ENCODE measurements at regions not wholly inside any gene's neighbourhood (a gene's known extent, or its start where the extent isn't known, plus 50 kb on each side); places are given as distances from the start of the nearest gene placed in this dataset.

- no peak for DNase-seq
- Histone ChIP-seq H3K4me3 (ENCODE audit: low read length) (no peak overlapping the region), H3K9me3 (ENCODE audit: control insufficient read depth, low read depth, low read length) (no peaks in the 10 kb centered on the region), H3K27ac (ENCODE audit: low read length) (no peak overlapping the region), H3K27me3 (ENCODE audit: control insufficient read depth, insufficient read depth, low read length) (peaks cover 17% of the 10 kb centered on the region), H3K36me3 (ENCODE audit: control insufficient read depth, insufficient read depth, low read length) (no peaks in the 10 kb centered on the region), H3K4me1 (ENCODE audit: control insufficient read depth, insufficient read depth, low read length) (no peaks in the 10 kb centered on the region)
- 100% methylated on average over 2 of the region's 5 CpGs for WGBS (ENCODE audit: insufficient coverage, low lambda C conversion rate)
Measured at GRCh38 chr9:126111556-126111955, 215.1 kb upstream of the MVB12B start.

- no peak for DNase-seq
- Histone ChIP-seq H3K36me3 (ENCODE audit: control insufficient read depth, insufficient read depth, low read length) (no peaks in the 10 kb centered on the region), H3K4me3 (ENCODE audit: low read length) (no peak overlapping the region), H3K27ac (ENCODE audit: low read length) (no peak overlapping the region), H3K9me3 (ENCODE audit: control insufficient read depth, low read depth, low read length) (no peaks in the 10 kb centered on the region), H3K4me1 (ENCODE audit: control insufficient read depth, insufficient read depth, low read length) (no peaks in the 10 kb centered on the region), H3K27me3 (ENCODE audit: control insufficient read depth, insufficient read depth, low read length) (peaks cover 15% of the 10 kb centered on the region)
- no CpG with 5 or more reads among the region's 11 CpGs for WGBS (ENCODE audit: insufficient coverage, low lambda C conversion rate)
Measured at GRCh38 chr9:126112135-126112720, 214.4 kb upstream of the MVB12B start.

GRCh38 chr9:126113176-126113575 lies 213.5 kb upstream of the MVB12B start:
- Histone ChIP-seq H3K27me3 (ENCODE audit: control insufficient read depth, insufficient read depth, low read length) (peaks cover 14% of the 10 kb centered on the region), H3K36me3 (ENCODE audit: control insufficient read depth, insufficient read depth, low read length) (no peaks in the 10 kb centered on the region), H3K9me3 (ENCODE audit: control insufficient read depth, low read depth, low read length) (no peaks in the 10 kb centered on the region), H3K4me1 (ENCODE audit: control insufficient read depth, insufficient read depth, low read length) (no peaks in the 10 kb centered on the region), H3K27ac (ENCODE audit: low read length) (no peak overlapping the region), H3K4me3 (ENCODE audit: low read length) (no peak overlapping the region)
- 100% methylated on average over 1 of the region's 2 CpGs for WGBS (ENCODE audit: insufficient coverage, low lambda C conversion rate)
- DNase-seq = no peak

- H3K9me3 ChIP-seq (ENCODE audit: control insufficient read depth, low read depth, low read length) = no peaks in the 10 kb centered on the region
- 80% methylated on average over 2 of the region's 17 CpGs for WGBS (ENCODE audit: insufficient coverage, low lambda C conversion rate)
- peaks cover 9% of the 10 kb centered on the region for H3K27me3 ChIP-seq (ENCODE audit: control insufficient read depth, insufficient read depth, low read length)
- H3K4me3 ChIP-seq (ENCODE audit: low read length) = no peak overlapping the region
- no peak overlapping the region for H3K27ac ChIP-seq (ENCODE audit: low read length)
- no peaks in the 10 kb centered on the region for H3K4me1 ChIP-seq (ENCODE audit: control insufficient read depth, insufficient read depth, low read length)
- no peaks in the 10 kb centered on the region for H3K36me3 ChIP-seq (ENCODE audit: control insufficient read depth, insufficient read depth, low read length)
- DNase-seq = no peak
Measured at GRCh38 chr9:126113756-126114408, 212.7 kb upstream of the MVB12B start.

- Histone ChIP-seq H3K4me1 (ENCODE audit: control insufficient read depth, insufficient read depth, low read length) (no peaks in the 10 kb centered on the region), H3K27ac (ENCODE audit: low read length) (no peak overlapping the region), H3K4me3 (ENCODE audit: low read length) (no peak overlapping the region), H3K36me3 (ENCODE audit: control insufficient read depth, insufficient read depth, low read length) (no peaks in the 10 kb centered on the region), H3K27me3 (ENCODE audit: control insufficient read depth, insufficient read depth, low read length) (peaks cover 7% of the 10 kb centered on the region), H3K9me3 (ENCODE audit: control insufficient read depth, low read depth, low read length) (no peaks in the 10 kb centered on the region)
- DNase-seq = no peak
- WGBS (ENCODE audit: insufficient coverage, low lambda C conversion rate) = no CpG with 5 or more reads among the region's 10 CpGs
Measured at GRCh38 chr9:126114409-126114760, 212.2 kb upstream of the MVB12B start.

GRCh38 chr9:126114850-126115460 lies 211.7 kb upstream of the MVB12B start:
- Histone ChIP-seq H3K4me1 (ENCODE audit: control insufficient read depth, insufficient read depth, low read length) (no peaks in the 10 kb centered on the region), H3K36me3 (ENCODE audit: control insufficient read depth, insufficient read depth, low read length) (no peaks in the 10 kb centered on the region), H3K4me3 (ENCODE audit: low read length) (no peak overlapping the region), H3K27me3 (ENCODE audit: control insufficient read depth, insufficient read depth, low read length) (peaks cover 3% of the 10 kb centered on the region), H3K9me3 (ENCODE audit: control insufficient read depth, low read depth, low read length) (no peaks in the 10 kb centered on the region), H3K27ac (ENCODE audit: low read length) (no peak overlapping the region)
- WGBS (ENCODE audit: insufficient coverage, low lambda C conversion rate) = 100% methylated on average over 2 of the region's 12 CpGs
- DNase-seq = no peak

GRCh38 chr9:126116351-126117157 lies 210.1 kb upstream of the MVB12B start:
- no CpG with 5 or more reads among the region's 17 CpGs for WGBS (ENCODE audit: insufficient coverage, low lambda C conversion rate)
- H3K27me3 ChIP-seq (ENCODE audit: control insufficient read depth, insufficient read depth, low read length) = peaks cover 3% of the 10 kb centered on the region
- H3K4me3 ChIP-seq (ENCODE audit: low read length) = no peak overlapping the region
- no peaks in the 10 kb centered on the region for H3K4me1 ChIP-seq (ENCODE audit: control insufficient read depth, insufficient read depth, low read length)
- H3K9me3 ChIP-seq (ENCODE audit: control insufficient read depth, low read depth, low read length) = no peaks in the 10 kb centered on the region
- H3K36me3 ChIP-seq (ENCODE audit: control insufficient read depth, insufficient read depth, low read length) = no peaks in the 10 kb centered on the region
- H3K27ac ChIP-seq (ENCODE audit: low read length) = no peak overlapping the region
- DNase-seq = no peak

GRCh38 chr9:126117158-126117425 lies 209.5 kb upstream of the MVB12B start:
- H3K27me3 ChIP-seq (ENCODE audit: control insufficient read depth, insufficient read depth, low read length) = peaks cover 1% of the 10 kb centered on the region
- no CpG with 5 or more reads among the region's 4 CpGs for WGBS (ENCODE audit: insufficient coverage, low lambda C conversion rate)
- no peak overlapping the region for H3K27ac ChIP-seq (ENCODE audit: low read length)
- no peaks in the 10 kb centered on the region for H3K4me1 ChIP-seq (ENCODE audit: control insufficient read depth, insufficient read depth, low read length)
- no peak for DNase-seq
- no peak overlapping the region for H3K4me3 ChIP-seq (ENCODE audit: low read length)
- no peaks in the 10 kb centered on the region for H3K36me3 ChIP-seq (ENCODE audit: control insufficient read depth, insufficient read depth, low read length)
- H3K9me3 ChIP-seq (ENCODE audit: control insufficient read depth, low read depth, low read length) = no peaks in the 10 kb centered on the region

GRCh38 chr9:126117631-126118030 lies 209.0 kb upstream of the MVB12B start:
- no peak overlapping the region for H3K4me3 ChIP-seq (ENCODE audit: low read length)
- no peaks in the 10 kb centered on the region for H3K36me3 ChIP-seq (ENCODE audit: control insufficient read depth, insufficient read depth, low read length)
- no peaks in the 10 kb centered on the region for H3K9me3 ChIP-seq (ENCODE audit: control insufficient read depth, low read depth, low read length)
- H3K27me3 ChIP-seq (ENCODE audit: control insufficient read depth, insufficient read depth, low read length) = no peaks in the 10 kb centered on the region
- H3K27ac ChIP-seq (ENCODE audit: low read length) = no peak overlapping the region
- WGBS (ENCODE audit: insufficient coverage, low lambda C conversion rate) = no CpG with 5 or more reads among the region's 9 CpGs
- H3K4me1 ChIP-seq (ENCODE audit: control insufficient read depth, insufficient read depth, low read length) = no peaks in the 10 kb centered on the region
- DNase-seq = no peak

GRCh38 chr9:126119731-126120130 lies 206.9 kb upstream of the MVB12B start:
- no CpG with 5 or more reads among the region's 6 CpGs for WGBS (ENCODE audit: insufficient coverage, low lambda C conversion rate)
- no peaks in the 10 kb centered on the region for H3K9me3 ChIP-seq (ENCODE audit: control insufficient read depth, low read depth, low read length)
- no peak overlapping the region for H3K27ac ChIP-seq (ENCODE audit: low read length)
- H3K27me3 ChIP-seq (ENCODE audit: control insufficient read depth, insufficient read depth, low read length) = peaks cover 8% of the 10 kb centered on the region
- H3K4me3 ChIP-seq (ENCODE audit: low read length) = no peak overlapping the region
- no peaks in the 10 kb centered on the region for H3K36me3 ChIP-seq (ENCODE audit: control insufficient read depth, insufficient read depth, low read length)
- no peak for DNase-seq
- H3K4me1 ChIP-seq (ENCODE audit: control insufficient read depth, insufficient read depth, low read length) = no peaks in the 10 kb centered on the region
